HG02798 (cell line): ENCODE measurements at regions not wholly inside any gene's neighbourhood (a gene's known extent, or its start where the extent isn't known, plus 50 kb on each side); places are given as distances from the start of the nearest gene placed in this dataset.

Source experiments
- ATAC-seq: cut with Tn5 transposase; IDR thresholded peaks from one replicate; pipeline ENCODE4 v1.9.1; 2021; ENCODE audit warnings: mild to moderate bottlenecking; ENCODE audit not compliant: unreplicated experiment, poor library complexity

- no peak for ATAC-seq
These were observed 59.7 kb downstream of the SCG2 start for GRCh38 chr2:223542501-223542900.

GRCh38 chr2:223545406-223545805 lies 56.8 kb downstream of the SCG2 start:
- no peak for ATAC-seq

DNA sequence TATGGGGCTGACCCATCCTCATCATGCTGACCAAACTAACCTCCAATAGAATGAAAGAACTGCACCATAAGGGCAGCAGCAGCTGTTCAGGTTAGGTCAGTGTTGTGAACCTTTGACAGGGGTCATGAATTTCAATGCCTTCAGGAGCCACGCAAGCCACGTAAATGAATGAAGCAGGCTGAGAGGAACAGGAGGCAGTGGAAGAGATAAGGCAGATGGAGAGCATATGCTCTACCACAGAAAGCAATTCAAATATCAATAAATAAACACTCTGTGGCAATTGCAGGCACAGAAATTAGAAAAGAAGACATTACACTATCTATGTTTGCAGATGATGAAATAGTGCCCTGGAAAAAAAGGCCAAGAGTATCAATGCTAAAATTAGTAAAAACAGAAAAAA lies 56.3 kb downstream of the SCG2 start:
- ATAC-seq, result no peak
